Activated CD8-positive, alpha-beta memory T cell treated with anti-CD3 and anti-CD28 coated beads for 48 hours (primary cell): ENCODE measurements at regions not wholly inside any gene's neighbourhood (a gene's known extent, or its start where the extent isn't known, plus 50 kb on each side); places are given as distances from the start of the nearest gene placed in this dataset.

Experiments
- DNase-seq, 3 experiments: peaks; one replicate each; pipeline ENCODE4 v3.0.0-alpha.2; 2020; ENCODE audit warnings: low read depth in 2 of 3, low spot score in 2 of 3

- no peak for DNase-seq
Measured at GRCh38 chr10:2284071-2284470, 546.7 kb upstream of the ADARB2 start.

GRCh38 chr10:2282202-2282601 lies 544.9 kb upstream of the ADARB2 start:
- DNase-seq = no peak

GRCh38 chr10:2280713-2281300 lies 543.5 kb upstream of the ADARB2 start:
- DNase-seq = no peak

GRCh38 chr10:2279711-2280110 lies 542.4 kb upstream of the ADARB2 start:
- no peak for DNase-seq

GRCh38 chr10:2278363-2278762 lies 541.0 kb upstream of the ADARB2 start:
- no peak for DNase-seq

GRCh38 chr10:2263561-2263960 lies 526.2 kb upstream of the ADARB2 start:
- no peak for DNase-seq

- DNase-seq = no peak
Measured at GRCh38 chr10:2262878-2263277, 525.6 kb upstream of the ADARB2 start.

- DNase-seq = no peak
Measured at GRCh38 chr10:2262333-2262732, 525.0 kb upstream of the ADARB2 start.

GRCh38 chr10:2256241-2256640 lies 518.9 kb upstream of the ADARB2 start:
- DNase-seq = no peak

GRCh38 chr10:2252096-2252495 lies 514.8 kb upstream of the ADARB2 start:
- no peak for DNase-seq

- DNase-seq = no peak
Measured at GRCh38 chr10:2251631-2252030, 514.3 kb upstream of the ADARB2 start.

GRCh38 chr10:2246747-2247146 lies 509.4 kb upstream of the ADARB2 start:
- no peak for DNase-seq

GRCh38 chr10:2245580-2245979 lies 508.3 kb upstream of the ADARB2 start:
- no peak for DNase-seq

- DNase-seq = no peak
Measured at GRCh38 chr10:2244471-2244870, 507.1 kb upstream of the ADARB2 start.

GRCh38 chr10:2236876-2237275 lies 499.6 kb upstream of the ADARB2 start:
- no peak for DNase-seq

GRCh38 chr10:2232479-2232878 lies 495.2 kb upstream of the ADARB2 start:
- no peak for DNase-seq

GRCh38 chr10:2230478-2230877 lies 493.2 kb upstream of the ADARB2 start:
- no peak for DNase-seq

- no peak for DNase-seq
Measured at GRCh38 chr10:2228320-2228901, 491.1 kb upstream of the ADARB2 start.

GRCh38 chr10:2225609-2226008 lies 488.3 kb upstream of the ADARB2 start:
- no peak for DNase-seq

GRCh38 chr10:2223548-2224320 lies 486.4 kb upstream of the ADARB2 start:
- DNase-seq = no peak

- DNase-seq = no peak
Measured at GRCh38 chr10:2222631-2223030, 485.3 kb upstream of the ADARB2 start.

GRCh38 chr10:2214805-2215204 lies 477.5 kb upstream of the ADARB2 start:
- no peak for DNase-seq

- DNase-seq = no peak
Measured at GRCh38 chr10:2214092-2214491, 476.8 kb upstream of the ADARB2 start.
